ENCODE measurements at regions not wholly inside any gene's neighbourhood (a gene's known extent, or its start where the extent isn't known, plus 50 kb on each side); places are given as distances from the start of the nearest gene placed in this dataset.

- TF ChIP-seq CTCF (IDR thresholded peaks at IDR 0.05) (no peak), POLR2A (IDR thresholded peaks at IDR 0.05) (no peak)
Measured at GRCh38 chr1:79655876-79656275, 649.3 kb upstream of the ADGRL4 start.
